K562 (cell line): ENCODE measurements at regions not wholly inside any gene's neighbourhood (a gene's known extent, or its start where the extent isn't known, plus 50 kb on each side); places are given as distances from the start of the nearest gene placed in this dataset.

Experiments
- ATAC-seq: fragments of 200-7000 bp; cut with Tn5 transposase; 3 replicates; pipeline ENCODE4 v1.9.1; 2020; ENCODE audit warnings: moderate library complexity
- BruUV-seq: library from RNA; stranded (reverse); fragments of 400-500 nt; replicated peaks from 2 replicates; lab custom pipeline; 2021; lab: Mats Ljungman, UMichigan
- CTCF ChIA-PET: fragments of 300-600 bp; formaldehyde crosslinking; extraction: SDS; loops from one replicate; lab custom pipeline; 2021; ENCODE audit warnings: low intra/inter-chr PET ratio; lab: Yijun Ruan, JAX
- POLR2A ChIA-PET: fragments of 300-600, 350-650 bp; sonication (Branson Sonifier 250); formaldehyde crosslinking; extraction: SDS; loops from one replicate; lab custom pipeline; 2021; ENCODE audit warnings: antibody characterized with exemption, inconsistent platforms; lab: Yijun Ruan, JAX
- DNase-seq, 4 experiments: peaks; one replicate each; pipeline versions ENCODE4 v3.0.0 to v3.0.0-alpha.2; 2011 to 2018; ENCODE audit warnings: low spot score in 3 of 4, mixed read lengths in 3 of 4; ENCODE audit errors: extremely low read depth in 1 of 4
- FAIRE-seq: peaks from 2 replicates; lab custom pipeline; 2011; peaks lifted over from hg19 to GRCh38; lab: Jason Lieb, UNC
- H2AFZ ChIP-seq: 2 replicates; pipeline ENCODE4 v1.6.0; 2011; ENCODE audit warnings: low read depth, low read length, control low read depth, inconsistent platforms
- H3K27ac ChIP-seq: fragments of 200-600 bp; 3 replicates; pipeline ENCODE4 v1.8.0; 2011; ENCODE audit warnings: low read depth, mild to moderate bottlenecking, control low read depth, inconsistent platforms, low read length, moderate library complexity, mixed read lengths; ENCODE audit errors: extremely low read depth
- H3K27me3 ChIP-seq, 2 experiments: fragments of 300-600 bp in 1 of 2; 2 replicates in 1 of 2; 3 replicates in 1 of 2; pipeline versions ENCODE4 v1.6.0 to v1.8.0; 2011; ENCODE audit warnings: inconsistent platforms in 2 of 2, low read length in 2 of 2, mild to moderate bottlenecking in 1 of 2, mixed read lengths in 1 of 2, moderate library complexity in 1 of 2; ENCODE audit not compliant: control insufficient read depth in 2 of 2, insufficient read depth in 2 of 2
- H3K36me3 ChIP-seq: fragments of 300-600 bp; 3 replicates; pipeline ENCODE4 v1.8.0; 2011; ENCODE audit warnings: mild to moderate bottlenecking, low read length, inconsistent platforms; ENCODE audit not compliant: control insufficient read depth, insufficient read depth
- H3K4me1 ChIP-seq, 2 experiments: fragments of 200-600 bp in 1 of 2; replicated peaks in 1 of 2; 2 replicates in 1 of 2; 3 replicates in 1 of 2; pipeline versions ENCODE4 v1.5.1 to v1.8.0; 2011; ENCODE audit warnings: inconsistent platforms in 2 of 2, low read length in 2 of 2, mild to moderate bottlenecking in 1 of 2, mixed read lengths in 1 of 2, moderate library complexity in 1 of 2; ENCODE audit not compliant: control insufficient read depth in 2 of 2, insufficient read depth in 2 of 2
- H3K4me2 ChIP-seq: 2 replicates; pipeline ENCODE4 v1.6.1; 2011; ENCODE audit warnings: low read length, control low read depth, inconsistent platforms, mixed read lengths; ENCODE audit not compliant: insufficient read depth
- H3K4me3 ChIP-seq: fragments of 200-600 bp; sonication (generic), shearing (Covaris generic); 2 replicates; pipeline ENCODE4 v1.5.1; 2016; ENCODE audit warnings: control low read depth, inconsistent platforms
- H3K79me2 ChIP-seq: fragments of 200-600 bp; 3 replicates; pipeline ENCODE4 v1.8.0; 2011; ENCODE audit warnings: low read length, inconsistent platforms; ENCODE audit not compliant: control insufficient read depth, insufficient read depth
- H3K9ac ChIP-seq, 2 experiments: 2 replicates each; pipeline versions ENCODE4 v1.6.0 to v1.6.1; 2011; ENCODE audit warnings: low read depth in 2 of 2, low read length in 2 of 2, control low read depth in 1 of 2, inconsistent platforms in 1 of 2, mild to moderate bottlenecking in 1 of 2, mixed read lengths in 1 of 2; ENCODE audit not compliant: insufficient read depth in 1 of 2
- H3K9me1 ChIP-seq: one replicate; pipeline ENCODE4 v1.6.0; 2011; ENCODE audit warnings: inconsistent platforms, mild to moderate bottlenecking, low read length, moderate library complexity; ENCODE audit not compliant: control insufficient read depth, insufficient read depth
- H3K9me3 ChIP-seq: replicated peaks from 2 replicates; pipeline ENCODE4 v1.5.1; 2011; ENCODE audit warnings: low read depth, low read length, inconsistent platforms; ENCODE audit not compliant: control insufficient read depth, insufficient read depth
- H4K20me1 ChIP-seq: replicated peaks from 2 replicates; pipeline ENCODE4 v1.6.1; 2011; ENCODE audit warnings: low read length, inconsistent platforms, mixed read lengths; ENCODE audit not compliant: control insufficient read depth, insufficient read depth
- EZH2 ChIP-seq: IDR thresholded peaks from 2 replicates; pipeline ENCODE4 v1.6.1; 2012; ENCODE audit warnings: low read depth, mild to moderate bottlenecking, inconsistent platforms, low read length, borderline replicate concordance
- GABPA ChIP-seq: fragments of 200-800 bp; sonication (Bioruptor generic); conservative IDR thresholded peaks from 2 replicates; pipeline ENCODE4 v1.6.1; 2016; ENCODE audit warnings: low read depth, missing genetic modification characterization, missing compliant biosample characterization
- SPI1 ChIP-seq: IDR thresholded peaks from 2 replicates; pipeline ENCODE4 v1.6.1; 2011; ENCODE audit warnings: low read depth, low read length, control low read depth, borderline replicate concordance
- TCFL5 ChIP-seq: fragments of 250-450 bp; sonication (Bioruptor Pico); conservative IDR thresholded peaks from 2 replicates; pipeline ENCODE4 v1.6.1; 2021; ENCODE audit warnings: mild to moderate bottlenecking, moderate library complexity, matching md5 sums
- TEAD1 ChIP-seq, 2 experiments: fragments of 450-650 bp in 1 of 2; sonication (generic) in 1 of 2; formaldehyde crosslinking; IDR thresholded peaks; 2 replicates each; pipeline versions ENCODE4 v1.4.0 to v1.8.0; 2020 to 2022; ENCODE audit warnings: mild to moderate bottlenecking in 2 of 2, missing genetic modification reagents in 1 of 2
- USF2 ChIP-seq: sonication (generic); formaldehyde crosslinking; IDR thresholded peaks from 2 replicates; pipeline ENCODE4 v1.5.0; 2020; ENCODE audit warnings: missing genetic modification reagents
- ZNF589 ChIP-seq: fragments of 200-800 bp; sonication (Bioruptor generic); IDR thresholded peaks from 2 replicates; pipeline ENCODE4 v1.6.1; 2016; ENCODE audit warnings: low read depth, missing genetic modification characterization, missing compliant biosample characterization
- ZNF696 ChIP-seq: fragments of 250-450 bp; sonication (Bioruptor Pico); conservative IDR thresholded peaks from 2 replicates; pipeline ENCODE4 v1.4.0; 2020; ENCODE audit warnings: mild to moderate bottlenecking, moderate library complexity
- WGBS: fragments of 100-300 bp; shearing (Covaris generic); methylation state at CpG from one replicate; pipeline ENCODE4 v1.1.6; 2016; ENCODE audit warnings: low coverage, mixed read lengths; ENCODE audit not compliant: insufficient coverage; ENCODE audit errors: missing lambda C conversion rate; 5-methylcytosine and 5-hydroxymethylcytosine counted together
- in situ Hi-C: fragments of 300-500 bp; cut with MboI; formaldehyde crosslinking; loops from 4 replicates; pipeline ENCODE4 v1.15.0; 2018; ENCODE audit warnings: inconsistent platforms, mixed read lengths
- intact Hi-C: fragments of 100-400 bp; cut with micrococcal nuclease; formaldehyde crosslinking; loops from 2 replicates; pipeline ENCODE4 v1.14.2; 2022
- TF ChIP-seq, protein P1 (sequence below): fragments of 250-450 bp; sonication (Bioruptor Pico); IDR thresholded peaks from 2 replicates; pipeline ENCODE4 v1.8.0; 2021; ENCODE audit warnings: borderline replicate concordance, mild to moderate bottlenecking, moderate library complexity; ENCODE audit not compliant: poor library complexity, severe bottlenecking
- TF ChIP-seq, protein P2 (sequence below): fragments of 450-650 bp; IDR thresholded peaks from one replicate; pipeline ENCODE4 v1.6.1; 2018; ENCODE audit warnings: mild to moderate bottlenecking, moderate library complexity; ENCODE audit not compliant: partially characterized antibody
- TF ChIP-seq, protein P3 (sequence below): fragments of 250-450 bp; sonication (Bioruptor Pico); IDR thresholded peaks from 2 replicates; pipeline ENCODE4 v1.8.0; 2022; ENCODE audit warnings: moderate library complexity, mild to moderate bottlenecking, inconsistent platforms
- TF ChIP-seq, protein P4 (sequence below): fragments of 450-650 bp; formaldehyde crosslinking; IDR thresholded peaks from 2 replicates; pipeline ENCODE4 v1.4.0; 2020; ENCODE audit warnings: mild to moderate bottlenecking, mixed read lengths

- Histone ChIP-seq H4K20me1 (no peaks in the 10 kb centered on the region), H3K4me2 (no peak overlapping the region), H3K36me3 (no peaks in the 10 kb centered on the region), H3K4me1 (no peaks in the 10 kb centered on the region), H3K4me3 (no peak overlapping the region), H3K79me2 (no peaks in the 10 kb centered on the region), H3K9ac (no peak overlapping the region), H3K9me1 (no peaks in the 10 kb centered on the region), H3K27ac (no peak overlapping the region), H2AFZ (no peak overlapping the region), H3K27me3 (no peaks in the 10 kb centered on the region), H3K9me3 (no peaks in the 10 kb centered on the region)
- ChIA-PET CTCF (no interaction called here), POLR2A (no interaction called here)
- FAIRE-seq (no peak), ATAC-seq (no peak), DNase-seq (no peak)
- intact Hi-C loops = no loop called here
- 6% methylated on average over 1 of the region's 1 CpG for WGBS
- no TSS peak for BruUV-seq
- in situ Hi-C loops = no loop called here
- TF ChIP-seq ZNF589 (CRISPR knock-in tag) (no peak), SPI1 (no peak), TCFL5 (no peak), TEAD1 (CRISPR knock-in tag; IDR thresholded peaks at IDR 0.05) (no peak), USF2 (no peak), EZH2 (no peak), ZNF696 (CRISPR knock-in tag) (no peak), GABPA (tag) (no peak)
- TF ChIP-seq, protein P1, sequence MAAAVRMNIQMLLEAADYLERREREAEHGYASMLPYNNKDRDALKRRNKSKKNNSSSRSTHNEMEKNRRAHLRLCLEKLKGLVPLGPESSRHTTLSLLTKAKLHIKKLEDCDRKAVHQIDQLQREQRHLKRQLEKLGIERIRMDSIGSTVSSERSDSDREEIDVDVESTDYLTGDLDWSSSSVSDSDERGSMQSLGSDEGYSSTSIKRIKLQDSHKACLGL (CRISPR knock-in tag) = no peak
- TF ChIP-seq, protein P2, sequence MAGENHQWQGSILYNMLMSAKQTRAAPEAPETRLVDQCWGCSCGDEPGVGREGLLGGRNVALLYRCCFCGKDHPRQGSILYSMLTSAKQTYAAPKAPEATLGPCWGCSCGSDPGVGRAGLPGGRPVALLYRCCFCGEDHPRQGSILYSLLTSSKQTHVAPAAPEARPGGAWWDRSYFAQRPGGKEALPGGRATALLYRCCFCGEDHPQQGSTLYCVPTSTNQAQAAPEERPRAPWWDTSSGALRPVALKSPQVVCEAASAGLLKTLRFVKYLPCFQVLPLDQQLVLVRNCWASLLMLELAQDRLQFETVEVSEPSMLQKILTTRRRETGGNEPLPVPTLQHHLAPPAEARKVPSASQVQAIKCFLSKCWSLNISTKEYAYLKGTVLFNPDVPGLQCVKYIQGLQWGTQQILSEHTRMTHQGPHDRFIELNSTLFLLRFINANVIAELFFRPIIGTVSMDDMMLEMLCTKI = no peak
- TF ChIP-seq, protein P3, sequence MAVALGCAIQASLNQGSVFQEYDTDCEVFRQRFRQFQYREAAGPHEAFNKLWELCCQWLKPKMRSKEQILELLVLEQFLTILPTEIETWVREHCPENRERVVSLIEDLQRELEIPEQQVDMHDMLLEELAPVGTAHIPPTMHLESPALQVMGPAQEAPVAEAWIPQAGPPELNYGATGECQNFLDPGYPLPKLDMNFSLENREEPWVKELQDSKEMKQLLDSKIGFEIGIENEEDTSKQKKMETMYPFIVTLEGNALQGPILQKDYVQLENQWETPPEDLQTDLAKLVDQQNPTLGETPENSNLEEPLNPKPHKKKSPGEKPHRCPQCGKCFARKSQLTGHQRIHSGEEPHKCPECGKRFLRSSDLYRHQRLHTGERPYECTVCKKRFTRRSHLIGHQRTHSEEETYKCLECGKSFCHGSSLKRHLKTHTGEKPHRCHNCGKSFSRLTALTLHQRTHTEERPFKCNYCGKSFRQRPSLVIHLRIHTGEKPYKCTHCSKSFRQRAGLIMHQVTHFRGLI (CRISPR knock-in tag) = no peak
- TF ChIP-seq, protein P4, sequence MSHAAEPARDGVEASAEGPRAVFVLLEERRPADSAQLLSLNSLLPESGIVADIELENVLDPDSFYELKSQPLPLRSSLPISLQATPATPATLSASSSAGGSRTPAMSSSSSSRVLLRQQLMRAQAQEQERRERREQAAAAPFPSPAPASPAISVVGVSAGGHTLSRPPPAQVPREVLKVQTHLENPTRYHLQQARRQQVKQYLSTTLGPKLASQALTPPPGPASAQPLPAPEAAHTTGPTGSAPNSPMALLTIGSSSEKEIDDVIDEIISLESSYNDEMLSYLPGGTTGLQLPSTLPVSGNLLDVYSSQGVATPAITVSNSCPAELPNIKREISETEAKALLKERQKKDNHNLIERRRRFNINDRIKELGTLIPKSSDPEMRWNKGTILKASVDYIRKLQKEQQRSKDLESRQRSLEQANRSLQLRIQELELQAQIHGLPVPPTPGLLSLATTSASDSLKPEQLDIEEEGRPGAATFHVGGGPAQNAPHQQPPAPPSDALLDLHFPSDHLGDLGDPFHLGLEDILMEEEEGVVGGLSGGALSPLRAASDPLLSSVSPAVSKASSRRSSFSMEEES (CRISPR knock-in tag) = no peak
These were observed 727.6 kb upstream of the LUZP2 start for GRCh38 chr11:23769214-23769613.
